Activated T-helper 17 cell treated with anti-CD3 and anti-CD28 coated beads, Interleukin-2, amount 50 U/mL, for 72 hours (primary cell): ENCODE measurements at regions not wholly inside any gene's neighbourhood (a gene's known extent, or its start where the extent isn't known, plus 50 kb on each side); places are given as distances from the start of the nearest gene placed in this dataset.
"Not testable (repeated sequence)": the region's sequence is repeated elsewhere in the genome, so short reads cannot be mapped to it uniquely, and the experiment has no call there.

ENCODE experiments used
- ATAC-seq: fragments of 150-1000 bp; cut with Tn5 transposase; replicated peaks from 2 replicates; pipeline ENCODE4 v1.10.0; 2021; ENCODE audit warnings: mild to moderate bottlenecking, moderate library complexity
- H3K27ac Mint-ChIP-seq: one replicate; pipeline ENCODE4 v1.8.0; 2022; ENCODE audit warnings: mixed read lengths
- H3K27me3 Mint-ChIP-seq: one replicate; pipeline ENCODE4 v1.8.0; 2022; ENCODE audit warnings: mixed read lengths
- H3K36me3 Mint-ChIP-seq: one replicate; pipeline ENCODE4 v1.8.0; 2022; ENCODE audit warnings: low read depth, mild to moderate bottlenecking, mixed read lengths
- H3K4me1 Mint-ChIP-seq: one replicate; pipeline ENCODE4 v1.8.0; 2022; ENCODE audit warnings: mixed read lengths
- H3K4me3 Mint-ChIP-seq: one replicate; pipeline ENCODE4 v1.8.0; 2022; ENCODE audit warnings: mild to moderate bottlenecking, mixed read lengths
- H3K9me3 Mint-ChIP-seq: one replicate; pipeline ENCODE4 v1.8.0; 2022; ENCODE audit warnings: mixed read lengths

GRCh38 chr11:71709541-71709940, 123.5 kb upstream of the DEFB108B start:
- not testable (repeated sequence) for H3K4me3 Mint-ChIP-seq, H3K36me3 Mint-ChIP-seq, H3K27me3 Mint-ChIP-seq, H3K27ac Mint-ChIP-seq, H3K9me3 Mint-ChIP-seq, ATAC-seq, H3K4me1 Mint-ChIP-seq

GRCh38 chr11:71710171-71710671, 122.8 kb upstream of the DEFB108B start:
- not testable (repeated sequence) for H3K4me3 Mint-ChIP-seq, H3K4me1 Mint-ChIP-seq, ATAC-seq, H3K9me3 Mint-ChIP-seq, H3K27me3 Mint-ChIP-seq, H3K36me3 Mint-ChIP-seq, H3K27ac Mint-ChIP-seq

GRCh38 chr11:71710701-71711385, 122.2 kb upstream of the DEFB108B start:
- not testable (repeated sequence) for H3K4me3 Mint-ChIP-seq, H3K27me3 Mint-ChIP-seq, H3K4me1 Mint-ChIP-seq, H3K9me3 Mint-ChIP-seq, H3K36me3 Mint-ChIP-seq, ATAC-seq, H3K27ac Mint-ChIP-seq

GRCh38 chr11:71712350-71712749, 120.7 kb upstream of the DEFB108B start:
- H3K27me3 Mint-ChIP-seq, ATAC-seq, H3K27ac Mint-ChIP-seq, H3K4me3 Mint-ChIP-seq, H3K36me3 Mint-ChIP-seq, H3K9me3 Mint-ChIP-seq, H3K4me1 Mint-ChIP-seq: not testable (repeated sequence)

GRCh38 chr11:71712846-71713245, 120.2 kb upstream of the DEFB108B start:
- not testable (repeated sequence) for H3K27me3 Mint-ChIP-seq, H3K4me1 Mint-ChIP-seq

GRCh38 chr11:71714510-71714909, 118.5 kb upstream of the DEFB108B start:
- H3K4me3 Mint-ChIP-seq, H3K36me3 Mint-ChIP-seq, H3K9me3 Mint-ChIP-seq, H3K27ac Mint-ChIP-seq, ATAC-seq, H3K27me3 Mint-ChIP-seq, H3K4me1 Mint-ChIP-seq: not testable (repeated sequence)

More at GRCh38 chr11:71712846-71713245, 120.2 kb upstream of the DEFB108B start:
- not testable (repeated sequence) for H3K27ac Mint-ChIP-seq, ATAC-seq, H3K9me3 Mint-ChIP-seq, H3K4me3 Mint-ChIP-seq, H3K36me3 Mint-ChIP-seq

- H3K4me1 Mint-ChIP-seq, H3K27ac Mint-ChIP-seq, ATAC-seq, H3K36me3 Mint-ChIP-seq, H3K27me3 Mint-ChIP-seq, H3K4me3 Mint-ChIP-seq, H3K9me3 Mint-ChIP-seq: not testable (repeated sequence)
Observed at GRCh38 chr11:71721840-71722239, 111.2 kb upstream of the DEFB108B start.

- H3K36me3 Mint-ChIP-seq, ATAC-seq, H3K9me3 Mint-ChIP-seq, H3K27me3 Mint-ChIP-seq, H3K4me1 Mint-ChIP-seq, H3K4me3 Mint-ChIP-seq, H3K27ac Mint-ChIP-seq: not testable (repeated sequence)
Observed at GRCh38 chr11:71723991-71724390, 109.0 kb upstream of the DEFB108B start.

- not testable (repeated sequence) for H3K36me3 Mint-ChIP-seq, ATAC-seq, H3K27ac Mint-ChIP-seq, H3K27me3 Mint-ChIP-seq, H3K4me3 Mint-ChIP-seq, H3K4me1 Mint-ChIP-seq, H3K9me3 Mint-ChIP-seq
Observed at GRCh38 chr11:71730748-71731147, 102.3 kb upstream of the DEFB108B start.

GRCh38 chr11:71734368-71734767, 98.6 kb upstream of the DEFB108B start:
- not testable (repeated sequence) for H3K4me3 Mint-ChIP-seq, H3K27ac Mint-ChIP-seq, ATAC-seq, H3K9me3 Mint-ChIP-seq, H3K36me3 Mint-ChIP-seq, H3K4me1 Mint-ChIP-seq
- peaks cover 23% of the 10 kb centered on the region for H3K27me3 Mint-ChIP-seq

- ATAC-seq, H3K4me3 Mint-ChIP-seq, H3K27ac Mint-ChIP-seq, H3K4me1 Mint-ChIP-seq, H3K36me3 Mint-ChIP-seq, H3K9me3 Mint-ChIP-seq: not testable (repeated sequence)
- H3K27me3 Mint-ChIP-seq, result peaks cover 39% of the 10 kb centered on the region
Observed at GRCh38 chr11:71738317-71738716, 94.7 kb upstream of the DEFB108B start.

- H3K27me3 Mint-ChIP-seq, result peaks cover 24% of the 10 kb centered on the region
- not testable (repeated sequence) for H3K27ac Mint-ChIP-seq, ATAC-seq, H3K36me3 Mint-ChIP-seq, H3K4me1 Mint-ChIP-seq, H3K4me3 Mint-ChIP-seq, H3K9me3 Mint-ChIP-seq
Observed at GRCh38 chr11:71743385-71743784, 89.6 kb upstream of the DEFB108B start.

GRCh38 chr11:71745656-71746055, 87.3 kb upstream of the DEFB108B start:
- H3K4me1 Mint-ChIP-seq, H3K9me3 Mint-ChIP-seq, ATAC-seq, H3K4me3 Mint-ChIP-seq, H3K27ac Mint-ChIP-seq, H3K36me3 Mint-ChIP-seq: not testable (repeated sequence)
- peaks cover 17% of the 10 kb centered on the region for H3K27me3 Mint-ChIP-seq

GRCh38 chr11:71746263-71746662, 86.7 kb upstream of the DEFB108B start:
- H3K36me3 Mint-ChIP-seq, ATAC-seq, H3K4me3 Mint-ChIP-seq, H3K9me3 Mint-ChIP-seq, H3K4me1 Mint-ChIP-seq, H3K27ac Mint-ChIP-seq: not testable (repeated sequence)
- H3K27me3 Mint-ChIP-seq, result peaks cover 18% of the 10 kb centered on the region

GRCh38 chr11:71748965-71749620, 83.9 kb upstream of the DEFB108B start:
- not testable (repeated sequence) for H3K27ac Mint-ChIP-seq, H3K4me3 Mint-ChIP-seq, H3K9me3 Mint-ChIP-seq, H3K36me3 Mint-ChIP-seq, ATAC-seq, H3K4me1 Mint-ChIP-seq
- H3K27me3 Mint-ChIP-seq, result peaks cover 32% of the 10 kb centered on the region
